IMR-90 (cell line): ENCODE measurements at regions not wholly inside any gene's neighbourhood (a gene's known extent, or its start where the extent isn't known, plus 50 kb on each side); places are given as distances from the start of the nearest gene placed in this dataset.

Experiments used
- CTCF ChIP-seq: conservative IDR thresholded peaks from 2 replicates; pipeline ENCODE4 v1.5.1; 2012; ENCODE audit warnings: mild to moderate bottlenecking, low read depth, low read length, improper control_type of control experiment
- MAZ ChIP-seq: IDR thresholded peaks from 2 replicates; pipeline ENCODE4 v1.6.1; 2012; ENCODE audit warnings: low read depth, mild to moderate bottlenecking, low read length, improper control_type of control experiment, moderate library complexity, borderline replicate concordance
- POLR2A ChIP-seq: IDR thresholded peaks from 2 replicates; pipeline ENCODE4 v1.6.1; 2012; ENCODE audit warnings: mild to moderate bottlenecking, low read depth, low read length
- RFX5 ChIP-seq: IDR thresholded peaks from 2 replicates; pipeline ENCODE4 v1.8.0; 2012; ENCODE audit warnings: low read depth, mild to moderate bottlenecking, low read length, moderate library complexity
- USF2 ChIP-seq: fragments of 150-350 bp; IDR thresholded peaks from 2 replicates; pipeline ENCODE4 v1.6.1; 2017; ENCODE audit warnings: mild to moderate bottlenecking, antibody characterized with exemption, low read length, low read depth

- TF ChIP-seq POLR2A = no peak
- no peak for TF ChIP-seq USF2
- TF ChIP-seq RFX5 = no peak
- TF ChIP-seq CTCF = no peak
- no peak for TF ChIP-seq MAZ
Measured at GRCh38 chr3:104472221-104472620, 894.5 kb upstream of the ALCAM start.
